AG04449 (cell line): ENCODE measurements at regions not wholly inside any gene's neighbourhood (a gene's known extent, or its start where the extent isn't known, plus 50 kb on each side); places are given as distances from the start of the nearest gene placed in this dataset.

Source experiments
- CTCF ChIA-PET: fragments of 350-600 bp; formaldehyde crosslinking; extraction: SDS; loops from one replicate; lab custom pipeline; 2021; ENCODE audit warnings: antibody characterized with exemption; lab: Yijun Ruan, JAX
- POLR2A ChIA-PET: fragments of 400-600, 350-600 bp; formaldehyde crosslinking; extraction: SDS; loops from one replicate; lab custom pipeline; 2020; ENCODE audit warnings: antibody characterized with exemption, inconsistent platforms; lab: Yijun Ruan, JAX
- DNase-seq: peaks from one replicate; pipeline ENCODE4 v3.0.0-alpha.2; 2010; ENCODE audit warnings: low read depth, low spot score
- H3K4me3 ChIP-seq: 2 replicates; pipeline ENCODE4 v1.5.1; 2011; ENCODE audit warnings: low read depth, mild to moderate bottlenecking, control low read depth, low read length
- TF ChIP-seq, protein P1 (sequence below): IDR thresholded peaks from one replicate; pipeline ENCODE4 v1.5.1; 2011; ENCODE audit warnings: mild to moderate bottlenecking, moderate library complexity, low read length, control low read depth, inconsistent platforms; ENCODE audit not compliant: insufficient read depth; ENCODE audit errors: missing control alignments

DNA sequence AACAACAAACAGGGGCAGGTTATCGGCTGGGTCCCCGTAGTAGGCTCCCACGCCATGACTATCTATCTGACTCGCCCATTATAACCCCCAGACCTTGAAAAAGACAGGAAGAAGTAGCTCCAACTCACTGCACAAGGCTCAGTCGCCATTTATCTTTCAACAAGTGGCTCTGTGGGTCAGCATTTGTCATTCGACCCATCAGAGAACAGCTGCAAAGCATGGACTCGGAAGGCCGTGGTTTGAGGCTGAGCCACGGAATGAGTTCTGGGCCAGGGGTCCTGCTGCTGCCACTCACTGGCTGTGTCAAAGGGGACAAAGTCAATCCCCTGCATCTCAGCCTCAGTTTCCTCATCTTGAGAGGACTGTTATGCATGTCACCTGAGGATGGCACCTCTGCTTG lies 131.0 kb downstream of the DMRTA2 start:
- CTCF ChIA-PET, result no interaction called here
- POLR2A ChIA-PET, result no interaction called here
- DNase-seq, result no peak
- TF ChIP-seq, protein P1, sequence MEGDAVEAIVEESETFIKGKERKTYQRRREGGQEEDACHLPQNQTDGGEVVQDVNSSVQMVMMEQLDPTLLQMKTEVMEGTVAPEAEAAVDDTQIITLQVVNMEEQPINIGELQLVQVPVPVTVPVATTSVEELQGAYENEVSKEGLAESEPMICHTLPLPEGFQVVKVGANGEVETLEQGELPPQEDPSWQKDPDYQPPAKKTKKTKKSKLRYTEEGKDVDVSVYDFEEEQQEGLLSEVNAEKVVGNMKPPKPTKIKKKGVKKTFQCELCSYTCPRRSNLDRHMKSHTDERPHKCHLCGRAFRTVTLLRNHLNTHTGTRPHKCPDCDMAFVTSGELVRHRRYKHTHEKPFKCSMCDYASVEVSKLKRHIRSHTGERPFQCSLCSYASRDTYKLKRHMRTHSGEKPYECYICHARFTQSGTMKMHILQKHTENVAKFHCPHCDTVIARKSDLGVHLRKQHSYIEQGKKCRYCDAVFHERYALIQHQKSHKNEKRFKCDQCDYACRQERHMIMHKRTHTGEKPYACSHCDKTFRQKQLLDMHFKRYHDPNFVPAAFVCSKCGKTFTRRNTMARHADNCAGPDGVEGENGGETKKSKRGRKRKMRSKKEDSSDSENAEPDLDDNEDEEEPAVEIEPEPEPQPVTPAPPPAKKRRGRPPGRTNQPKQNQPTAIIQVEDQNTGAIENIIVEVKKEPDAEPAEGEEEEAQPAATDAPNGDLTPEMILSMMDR, result no peak
- H3K4me3 ChIP-seq, result no peak overlapping the region

DNA sequence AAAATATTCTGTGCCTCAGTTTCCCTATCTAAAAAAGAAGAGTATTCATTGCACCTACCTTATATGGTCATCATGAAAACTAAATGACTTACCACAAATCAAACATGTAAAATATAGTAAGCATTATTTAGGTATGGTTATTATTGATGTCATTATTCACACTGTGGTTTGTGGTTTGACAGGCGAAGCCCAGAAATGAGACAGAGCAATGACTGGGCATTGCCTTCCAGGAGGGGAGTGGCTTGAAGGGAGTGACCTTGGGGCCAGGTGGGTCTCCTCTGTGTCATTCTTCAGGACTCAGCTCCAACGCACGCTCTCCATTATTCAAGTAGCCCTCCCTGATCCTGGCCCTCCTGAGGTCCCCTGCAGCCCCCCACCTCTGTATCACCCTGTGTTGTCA lies 133.7 kb downstream of the DMRTA2 start:
- TF ChIP-seq, protein P1, result no peak
- DNase-seq, result no peak
- POLR2A ChIA-PET, result no interaction called here
- CTCF ChIA-PET, result no interaction called here
- no peak overlapping the region for H3K4me3 ChIP-seq

- TF ChIP-seq, protein P1, result no peak
- ChIA-PET POLR2A (no interaction called here), CTCF (no interaction called here)
- no peak for DNase-seq
- no peak overlapping the region for H3K4me3 ChIP-seq
Observed at GRCh38 chr1:50285994-50286393, 137.2 kb downstream of the DMRTA2 start.

- CTCF ChIA-PET, result no interaction called here
- no peak for DNase-seq
- H3K4me3 ChIP-seq, result no peak overlapping the region
- POLR2A ChIA-PET, result no interaction called here
- TF ChIP-seq, protein P1, result no peak
Observed at GRCh38 chr1:50279622-50280330, 143.5 kb downstream of the DMRTA2 start.

- DNase-seq, result no peak
- TF ChIP-seq, protein P1, result no peak
- H3K4me3 ChIP-seq, result no peak overlapping the region
- ChIA-PET CTCF (no interaction called here), POLR2A (no interaction called here)
Observed at GRCh38 chr1:50278961-50279360, 144.3 kb downstream of the DMRTA2 start.

GRCh38 chr1:50278410-50278809 lies 144.8 kb downstream of the DMRTA2 start:
- H3K4me3 ChIP-seq, result no peak overlapping the region
- DNase-seq, result no peak
- ChIA-PET CTCF (no interaction called here), POLR2A (no interaction called here)
- TF ChIP-seq, protein P1, result no peak
